ENCODE measurements at regions not wholly inside any gene's neighbourhood (a gene's known extent, or its start where the extent isn't known, plus 50 kb on each side); places are given as distances from the start of the nearest gene placed in this dataset.
A peak's percentile ranks its signal among the peaks of the same experiment; 100 is the strongest.

- Histone ChIP-seq H3K4me1 (no peaks in the 10 kb centered on the region; the same call in 1 of the 2 replicates), H3K4me3 (ENCODE audit: low read depth, low read length) (no peak overlapping the region), H3K36me3 (no peaks in the 10 kb centered on the region), H3K9me3 (no peaks in the 10 kb centered on the region), H3K27me3 (no peaks in the 10 kb centered on the region)
- DNase-seq = no peak
- no peak for TF ChIP-seq CTCF (IDR thresholded peaks at IDR 0.05; ENCODE audit: low read depth, low read length)
These were observed 58.9 kb upstream of the NFKB1 start for GRCh38 chr4:102441978-102442911.

- no peaks in the 10 kb centered on the region for H3K9me3 ChIP-seq
- no peaks in the 10 kb centered on the region; the same call in 1 of the 2 replicates for H3K4me1 ChIP-seq
- H3K27me3 ChIP-seq = no peaks in the 10 kb centered on the region
- DNase-seq = no peak
- no peak for TF ChIP-seq CTCF (IDR thresholded peaks at IDR 0.05; ENCODE audit: low read depth, low read length)
- no peaks in the 10 kb centered on the region for H3K36me3 ChIP-seq
- H3K4me3 ChIP-seq (ENCODE audit: low read depth, low read length) = no peak overlapping the region
These were observed 56.4 kb upstream of the NFKB1 start for GRCh38 chr4:102444752-102445151.

- no peak for TF ChIP-seq CTCF (IDR thresholded peaks at IDR 0.05; ENCODE audit: low read depth, low read length)
These were observed 55.9 kb upstream of the NFKB1 start for GRCh38 chr4:102445213-102445612.

GRCh38 chr4:102447413-102447812 lies 53.7 kb upstream of the NFKB1 start:
- no peak for DNase-seq

More at GRCh38 chr4:102445213-102445612, 55.9 kb upstream of the NFKB1 start:
- no peaks in the 10 kb centered on the region for H3K36me3 ChIP-seq
- no peaks in the 10 kb centered on the region for H3K27me3 ChIP-seq
- no peak overlapping the region for H3K4me3 ChIP-seq (ENCODE audit: low read depth, low read length)
- no peaks in the 10 kb centered on the region for H3K9me3 ChIP-seq
- no peaks in the 10 kb centered on the region for H3K4me1 ChIP-seq
- no peak for DNase-seq

GRCh38 chr4:102449751-102450352 lies 51.3 kb upstream of the NFKB1 start:
- Histone ChIP-seq H3K9me3 (no peaks in the 10 kb centered on the region), H3K4me3 (ENCODE audit: low read depth, low read length) (no peak overlapping the region), H3K4me1 (no peaks in the 10 kb centered on the region), H3K36me3 (no peaks in the 10 kb centered on the region), H3K27me3 (no peaks in the 10 kb centered on the region)
- peak; percentile 41 for DNase-seq
- peak; percentile 70 for TF ChIP-seq CTCF (IDR thresholded peaks at IDR 0.05; ENCODE audit: low read depth, low read length)

More at GRCh38 chr4:102447413-102447812, 53.7 kb upstream of the NFKB1 start:
- H3K4me3 ChIP-seq (ENCODE audit: low read depth, low read length) = no peak overlapping the region
- no peaks in the 10 kb centered on the region for H3K27me3 ChIP-seq
- H3K9me3 ChIP-seq = no peaks in the 10 kb centered on the region
- TF ChIP-seq CTCF (IDR thresholded peaks at IDR 0.05; ENCODE audit: low read depth, low read length) = no peak
- no peaks in the 10 kb centered on the region for H3K36me3 ChIP-seq
- no peaks in the 10 kb centered on the region for H3K4me1 ChIP-seq

- H3K4me1 ChIP-seq = no peaks in the 10 kb centered on the region
- no peak overlapping the region for H3K4me3 ChIP-seq (ENCODE audit: low read depth, low read length)
- H3K9me3 ChIP-seq = no peaks in the 10 kb centered on the region
- H3K36me3 ChIP-seq = no peaks in the 10 kb centered on the region
- no peak for TF ChIP-seq CTCF (IDR thresholded peaks at IDR 0.05; ENCODE audit: low read depth, low read length)
- H3K27me3 ChIP-seq = no peaks in the 10 kb centered on the region
- DNase-seq = no peak
These were observed 49.9 kb upstream of the NFKB1 start for GRCh38 chr4:102451266-102451665.

All from BE2C (cell line).